HT1080 (cell line): ENCODE measurements at regions not wholly inside any gene's neighbourhood (a gene's known extent, or its start where the extent isn't known, plus 50 kb on each side); places are given as distances from the start of the nearest gene placed in this dataset.
A peak's percentile ranks its signal among the peaks of the same experiment; 100 is the strongest.
"Not testable (repeated sequence)": the region's sequence is repeated elsewhere in the genome, so short reads cannot be mapped to it uniquely, and the experiment has no call there.

Source experiments
- DNase-seq: peaks from one replicate; pipeline ENCODE4 v3.0.0-alpha.2; 2015; ENCODE audit warnings: low read depth

- DNase-seq, result no peak
Observed at GRCh38 chr15:54843006-54843405, 353.7 kb downstream of the RSL24D1 start.

GRCh38 chr15:54841701-54842305, 354.9 kb downstream of the RSL24D1 start:
- no peak for DNase-seq

DNA sequence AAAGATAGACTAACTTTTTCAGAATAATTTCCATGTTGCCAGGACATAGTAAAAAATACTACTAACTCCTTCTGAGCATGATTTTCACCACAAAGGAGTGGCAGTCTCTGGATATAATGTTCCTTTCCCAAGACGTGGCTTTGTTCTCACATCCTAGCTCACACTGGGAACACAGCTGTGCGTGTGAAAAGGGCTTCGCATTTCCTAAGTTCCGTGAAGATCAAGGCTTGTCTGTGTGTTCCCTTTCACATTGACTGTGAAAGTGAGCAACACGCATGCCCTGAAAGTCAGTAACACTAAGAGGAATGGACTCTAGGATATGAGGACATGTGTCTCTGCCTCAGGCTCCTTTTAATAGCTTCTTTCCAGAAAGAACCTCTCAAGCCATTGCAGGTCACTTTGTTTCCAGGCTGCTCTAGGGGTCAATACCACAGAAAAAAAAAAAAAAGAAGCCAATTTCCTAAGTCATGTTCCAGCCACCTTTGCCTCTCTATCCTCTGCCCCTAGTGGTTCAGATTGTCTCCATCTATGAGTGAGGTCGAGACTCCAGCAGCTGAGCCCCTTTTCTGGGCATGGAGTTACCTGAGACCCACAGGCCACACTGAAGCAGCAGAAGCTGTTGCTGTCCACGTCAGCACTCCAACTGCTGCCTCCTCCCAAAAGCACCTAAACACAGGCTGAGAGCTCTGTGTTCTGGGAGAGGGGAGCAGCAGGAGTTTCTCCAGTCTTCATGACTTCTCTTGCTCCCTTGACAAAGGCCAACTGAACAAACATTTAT, 355.9 kb downstream of the RSL24D1 start:
- peak; percentile 13 for DNase-seq

- no peak for DNase-seq
Observed at GRCh38 chr15:54839379-54839778, 357.4 kb downstream of the RSL24D1 start.

DNA sequence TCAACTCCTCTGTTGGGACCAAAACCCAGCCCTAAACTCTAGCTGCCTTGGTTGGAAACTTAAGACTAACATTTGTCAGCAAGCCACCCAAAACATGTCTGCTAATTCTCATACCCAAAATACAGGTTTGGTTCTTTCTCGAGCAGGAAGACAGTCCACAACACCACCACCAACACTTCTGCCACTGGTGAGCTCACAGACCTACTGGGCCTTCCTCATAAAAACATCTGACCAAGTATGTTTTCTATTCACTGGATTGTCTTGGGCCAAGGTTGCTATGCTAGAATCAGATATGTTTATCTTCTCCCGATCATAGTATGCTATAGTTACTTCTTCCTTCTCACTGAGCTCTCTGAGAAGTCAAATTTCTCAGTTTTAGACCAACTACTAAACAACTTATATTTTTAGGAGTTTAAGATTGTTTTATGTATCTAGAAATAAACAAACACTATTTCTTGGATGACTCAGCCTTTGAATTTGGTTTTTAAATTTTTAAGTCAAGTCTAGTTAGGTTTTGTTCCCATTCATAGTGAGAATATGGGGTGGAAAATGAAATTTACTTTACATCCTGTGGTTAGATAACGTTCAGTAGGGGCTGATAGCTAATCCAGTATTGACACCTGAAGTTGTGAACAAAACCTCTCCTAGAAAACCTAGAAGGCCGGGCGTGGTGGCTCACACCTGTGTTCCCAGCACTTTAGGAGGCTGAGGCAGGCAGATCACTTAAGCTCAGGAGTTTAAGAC, 360.5 kb downstream of the RSL24D1 start:
- DNase-seq, result no peak

DNA sequence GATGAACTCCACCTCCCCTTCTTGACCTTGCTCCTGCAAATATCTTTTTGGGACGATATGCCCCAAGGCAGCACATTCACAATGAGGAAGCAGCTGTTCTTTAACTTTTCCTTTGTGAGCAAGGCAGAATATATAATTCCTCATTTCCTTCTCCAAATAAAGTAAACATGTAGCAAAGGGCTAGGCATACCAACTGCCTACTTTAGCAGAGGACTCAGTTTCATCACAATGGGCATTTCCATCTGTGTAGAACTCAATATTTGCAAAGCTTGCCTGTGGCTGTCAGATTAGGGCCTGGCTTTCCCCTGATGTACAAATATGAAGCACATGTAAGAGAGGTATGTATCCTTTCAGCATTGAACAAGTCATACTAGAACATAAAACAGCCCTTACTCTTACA, 366.9 kb downstream of the RSL24D1 start:
- no peak for DNase-seq

GRCh38 chr15:54820811-54821210, 375.9 kb downstream of the RSL24D1 start:
- no peak for DNase-seq

DNA sequence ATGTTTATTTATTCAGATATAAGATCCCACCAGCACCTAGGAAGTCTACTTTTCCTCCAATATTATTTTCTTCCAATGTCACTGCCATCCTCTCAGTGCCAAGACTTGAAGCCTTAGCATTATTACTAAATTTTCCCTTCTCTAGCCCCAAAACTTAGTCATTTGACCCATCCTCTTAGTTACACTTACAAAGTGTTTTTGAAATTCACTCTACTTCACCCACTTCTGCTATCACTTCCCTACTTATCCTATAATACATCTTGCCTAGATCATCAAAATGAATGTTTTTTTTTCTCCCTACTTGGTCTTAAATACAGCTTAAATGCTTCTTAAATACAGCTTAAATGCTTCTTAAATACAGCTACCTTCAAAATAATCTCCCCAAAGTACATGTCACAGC, 376.6 kb downstream of the RSL24D1 start:
- DNase-seq, result no peak

- DNase-seq, result no peak
Observed at GRCh38 chr15:54816401-54816800, 380.3 kb downstream of the RSL24D1 start.

GRCh38 chr15:54815556-54815955, 381.2 kb downstream of the RSL24D1 start:
- no peak for DNase-seq

DNA sequence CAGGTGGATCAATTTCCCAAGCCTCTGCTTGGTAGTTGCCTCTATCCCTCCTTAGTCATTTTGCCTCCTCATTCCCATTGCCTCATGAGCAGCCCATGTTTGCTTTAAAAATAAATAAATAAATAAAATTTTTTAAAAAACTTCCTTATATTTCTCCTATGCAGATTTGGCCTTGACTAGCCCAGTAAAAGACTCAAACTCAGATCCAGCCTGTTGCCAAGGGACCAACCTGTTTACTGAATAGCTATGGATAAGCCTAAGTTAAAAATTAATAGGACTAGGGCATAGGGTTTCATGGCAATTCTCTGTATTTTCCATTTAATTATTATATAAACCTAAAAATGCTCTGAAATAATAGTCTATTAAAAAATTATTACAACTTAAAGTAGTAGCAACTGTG, 384.4 kb downstream of the RSL24D1 start:
- no peak for DNase-seq

DNA sequence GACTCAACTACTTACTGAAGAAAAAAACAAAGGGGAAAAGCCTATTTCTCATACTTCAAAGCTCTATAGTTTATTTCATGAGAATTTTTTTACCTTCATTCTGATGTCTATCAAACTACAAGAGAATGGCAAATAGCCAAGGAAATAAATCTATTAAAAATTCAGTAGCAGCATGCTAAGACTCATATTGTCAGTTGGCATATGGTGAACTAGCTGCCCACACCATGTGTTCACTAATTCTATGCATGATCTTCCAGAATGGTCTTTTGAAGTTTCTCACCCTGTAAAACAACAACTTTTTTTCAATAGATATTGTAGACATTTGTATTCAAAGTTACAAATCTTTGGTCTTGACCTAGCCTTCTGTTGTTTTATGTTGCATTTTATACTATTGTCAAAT, 386.2 kb downstream of the RSL24D1 start:
- no peak for DNase-seq

- no peak for DNase-seq
Observed at GRCh38 chr15:54810031-54810430, 386.7 kb downstream of the RSL24D1 start.

DNA sequence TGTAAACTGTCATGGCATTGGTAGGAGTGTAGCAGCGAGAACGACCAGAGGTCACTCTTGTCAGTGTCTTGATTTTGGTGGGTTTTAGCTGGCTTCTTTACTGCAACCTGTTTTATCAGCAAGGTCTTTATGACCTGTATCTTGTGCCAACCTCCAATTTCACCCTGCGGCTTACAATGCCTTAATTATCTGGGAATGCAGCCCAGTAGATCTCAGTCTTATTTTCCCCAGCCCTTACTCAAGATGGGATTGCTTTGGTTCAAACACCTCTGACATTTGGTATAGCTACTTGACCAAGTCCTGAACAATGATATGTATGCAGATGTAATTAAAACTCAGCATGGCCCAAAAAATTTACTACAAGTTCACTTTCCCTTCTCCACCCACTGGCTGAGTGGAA, 388.4 kb downstream of the RSL24D1 start:
- DNase-seq, result no peak

- DNase-seq, result peak; percentile 31
Observed at GRCh38 chr15:54803987-54804386, 392.8 kb downstream of the RSL24D1 start.

GRCh38 chr15:54803134-54803808, 393.5 kb downstream of the RSL24D1 start:
- DNase-seq, result peak; percentile 96

GRCh38 chr15:54792526-54792925, 404.2 kb downstream of the RSL24D1 start:
- no peak for DNase-seq

DNA sequence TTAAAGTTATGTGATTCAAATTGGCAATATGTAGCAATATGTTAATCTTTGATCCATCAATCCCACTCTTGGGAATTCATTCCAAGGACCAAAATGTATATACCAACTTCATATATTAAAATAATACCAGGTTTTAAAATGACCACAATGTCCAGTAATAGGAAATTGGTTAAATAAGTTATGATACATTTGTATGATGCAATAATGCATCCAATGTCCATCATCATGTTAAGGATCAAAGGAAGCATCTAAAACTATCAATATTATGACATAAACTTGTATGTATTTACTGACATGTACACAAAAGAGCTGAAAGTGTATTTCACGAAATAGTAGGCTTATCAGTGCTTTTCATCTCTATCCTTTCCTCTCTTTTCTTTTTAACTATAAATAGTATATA, 406.0 kb downstream of the RSL24D1 start:
- no peak for DNase-seq

- DNase-seq, result no peak
Observed at GRCh38 chr15:54789376-54789775, 407.4 kb downstream of the RSL24D1 start.

DNA sequence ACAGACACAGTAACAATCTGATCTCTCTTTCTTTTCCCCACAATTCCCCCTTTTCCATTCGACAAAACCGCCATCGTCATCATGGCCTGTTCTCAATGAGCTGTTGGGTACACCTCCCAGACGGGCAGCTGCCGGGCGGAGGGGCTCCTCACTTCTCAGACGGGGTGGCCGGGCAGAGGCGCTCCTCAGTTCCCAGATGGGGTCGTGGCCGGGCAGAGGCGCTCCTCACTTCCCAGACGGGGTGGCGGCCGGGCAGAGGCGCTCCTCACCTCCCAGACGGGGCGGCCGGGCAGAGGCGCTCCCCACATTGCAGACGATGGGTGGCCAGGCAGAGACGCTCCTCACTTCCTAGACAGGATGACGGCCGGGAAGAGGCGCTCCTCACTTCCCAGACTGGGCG, 415.5 kb downstream of the RSL24D1 start:
- DNase-seq, result not testable (repeated sequence)

DNA sequence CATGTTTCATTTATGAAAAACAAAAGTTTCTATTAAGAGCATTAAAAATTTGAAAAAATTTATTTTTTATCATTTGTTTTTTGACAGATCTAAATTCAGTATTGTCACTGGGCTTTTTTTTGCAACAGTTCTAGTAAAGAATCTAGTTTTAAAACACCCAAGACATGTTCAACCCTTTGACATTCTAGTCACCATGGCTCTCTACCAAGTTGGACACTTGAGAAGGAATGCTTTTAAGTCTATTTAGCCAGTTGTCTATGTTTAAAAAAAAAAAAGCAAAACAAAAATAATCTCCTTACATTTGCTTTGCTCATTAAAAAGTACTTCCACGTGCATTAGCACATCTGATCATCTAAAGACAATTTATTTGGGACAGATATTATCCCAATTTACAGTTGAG, 417.5 kb downstream of the RSL24D1 start:
- no peak for DNase-seq

- DNase-seq, result no peak
Observed at GRCh38 chr15:54776410-54776809, 420.3 kb downstream of the RSL24D1 start.
